GM19452 (cell line): ENCODE measurements at regions not wholly inside any gene's neighbourhood (a gene's known extent, or its start where the extent isn't known, plus 50 kb on each side); places are given as distances from the start of the nearest gene placed in this dataset.

ENCODE experiments used
- ATAC-seq: cut with Tn5 transposase; IDR thresholded peaks from one replicate; pipeline ENCODE4 v1.9.1; 2021; ENCODE audit not compliant: unreplicated experiment

- no peak for ATAC-seq
Observed at GRCh38 chr6:104621396-104621795, 238.3 kb downstream of the HACE1 start.

GRCh38 chr6:104617591-104617990, 242.1 kb downstream of the HACE1 start:
- no peak for ATAC-seq

- ATAC-seq, result no peak
Observed at GRCh38 chr6:104614394-104614793, 245.3 kb downstream of the HACE1 start.

GRCh38 chr6:104613416-104614001, 246.2 kb downstream of the HACE1 start:
- ATAC-seq, result no peak

- no peak for ATAC-seq
Observed at GRCh38 chr6:104612541-104612940, 247.2 kb downstream of the HACE1 start.

- no peak for ATAC-seq
Observed at GRCh38 chr6:104608101-104608500, 251.6 kb downstream of the HACE1 start.

- no peak for ATAC-seq
Observed at GRCh38 chr6:104607501-104607900, 252.2 kb downstream of the HACE1 start.

- no peak for ATAC-seq
Observed at GRCh38 chr6:104606361-104606760, 253.4 kb downstream of the HACE1 start.

GRCh38 chr6:104604685-104605084, 255.0 kb downstream of the HACE1 start:
- ATAC-seq, result no peak

- no peak for ATAC-seq
Observed at GRCh38 chr6:104603108-104603745, 256.5 kb downstream of the HACE1 start.

- no peak for ATAC-seq
Observed at GRCh38 chr6:104601721-104602120, 258.0 kb downstream of the HACE1 start.

GRCh38 chr6:104601131-104601651, 258.5 kb downstream of the HACE1 start:
- no peak for ATAC-seq

GRCh38 chr6:104600639-104600931, 259.1 kb downstream of the HACE1 start:
- ATAC-seq, result no peak

GRCh38 chr6:104599821-104600638, 259.7 kb downstream of the HACE1 start:
- ATAC-seq, result no peak

GRCh38 chr6:104597541-104598050, 262.1 kb downstream of the HACE1 start:
- ATAC-seq, result no peak

GRCh38 chr6:104596091-104596490, 263.6 kb downstream of the HACE1 start:
- no peak for ATAC-seq

GRCh38 chr6:104595311-104595820, 264.4 kb downstream of the HACE1 start:
- no peak for ATAC-seq

GRCh38 chr6:104591573-104592334, 268.0 kb downstream of the HACE1 start:
- ATAC-seq, result no peak

GRCh38 chr6:104589940-104590339, 269.8 kb downstream of the HACE1 start:
- ATAC-seq, result no peak

- no peak for ATAC-seq
Observed at GRCh38 chr6:104585646-104586045, 274.1 kb downstream of the HACE1 start.

GRCh38 chr6:104580452-104580851, 279.3 kb downstream of the HACE1 start:
- no peak for ATAC-seq
